ENCODE measurements at regions not wholly inside any gene's neighbourhood (a gene's known extent, or its start where the extent isn't known, plus 50 kb on each side); places are given as distances from the start of the nearest gene placed in this dataset.
"Not testable (repeated sequence)": the region's sequence is repeated elsewhere in the genome, so short reads cannot be mapped to it uniquely, and the experiment has no call there.

DNA sequence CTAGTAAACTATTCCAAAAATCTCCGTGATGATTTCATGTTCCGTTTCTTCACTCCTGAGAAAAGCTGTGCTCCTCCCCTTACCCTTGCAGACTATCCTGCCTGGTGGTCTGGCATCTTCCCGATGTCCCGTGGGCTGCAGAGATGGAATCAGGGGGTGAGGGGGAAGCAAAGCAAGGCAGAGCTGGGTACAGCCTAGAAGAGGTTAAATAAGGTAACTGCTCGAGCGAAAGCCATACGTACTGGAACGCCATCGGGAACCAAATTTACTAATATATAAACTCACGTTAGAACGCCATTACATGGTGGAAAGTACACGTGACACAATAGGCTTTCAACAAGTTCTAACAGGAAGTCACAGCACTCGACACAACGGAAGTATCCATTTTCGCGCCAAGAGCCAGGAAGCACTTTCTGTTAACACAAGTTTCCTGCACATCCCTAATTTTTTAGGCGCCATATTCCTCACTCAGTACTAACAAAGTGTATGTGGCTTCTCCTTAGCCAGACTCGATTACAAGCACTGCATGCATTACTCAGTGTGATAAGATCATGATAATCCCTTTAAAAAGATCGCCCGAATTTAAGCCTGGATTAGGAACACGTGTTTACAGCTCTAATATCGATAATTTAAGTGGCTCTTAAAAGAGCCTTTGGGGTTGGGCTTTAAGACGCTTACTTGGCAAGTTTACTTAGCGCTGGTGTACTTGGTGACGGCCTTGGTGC lies 101.6 kb upstream of the PRSS16 start:
- Histone ChIP-seq H3K79me2 (ENCODE audit: control insufficient read depth, insufficient read depth, low read length) (no peaks in the 10 kb centered on the region), H2AFZ (ENCODE audit: control insufficient read depth, low read length) (peak overlapping the region; percentile 61), H3K9ac (ENCODE audit: control insufficient read depth, extremely low read depth, insufficient read depth, low read length) (peak overlapping the region; percentile 93), H3K27me3 (ENCODE audit: control insufficient read depth, extremely low read depth, insufficient read depth, low read length) (no peaks in the 10 kb centered on the region), H3K9me1 (ENCODE audit: control insufficient read depth, extremely low read depth, insufficient read depth, low read length) (no peaks in the 10 kb centered on the region), H3K36me3 (ENCODE audit: control insufficient read depth in 2 of 2, extremely low read depth in 1 of 2, insufficient read depth in 2 of 2, low read length in 2 of 2) (peaks cover 0 to 3% of the 10 kb centered on the region in 2 experiments), H3K4me2 (ENCODE audit: control insufficient read depth, extremely low read depth, insufficient read depth, low read depth, low read length) (peak overlapping the region; percentile 99), H4K20me1 (ENCODE audit: control insufficient read depth, extremely low read depth, insufficient read depth, low read length) (no peaks in the 10 kb centered on the region), H3K4me3 (ENCODE audit: control insufficient read depth in 2 of 3, extremely low read depth in 1 of 3, insufficient read depth in 2 of 3, low read depth in 1 of 3, low read length in 3 of 3) (peak overlapping the region; percentile 60 to 95 (median 89)), H3K9me3 (ENCODE audit: control insufficient read depth, low read depth, low read length) (no peaks in the 10 kb centered on the region), H3K27ac (ENCODE audit: control insufficient read depth, insufficient read depth, low read length) (peak overlapping the region; percentile 95), H3K4me1 (ENCODE audit: control insufficient read depth, extremely low read depth, insufficient read depth, low read length) (peaks cover 13% of the 10 kb centered on the region)
- FAIRE-seq (no peak), DNase-seq (ENCODE audit: low read depth, low spot score) (peak; percentile 75)
- dilution Hi-C loops (cut with MboI; ENCODE audit: extremely low pct_ligation_motif_present, low sequenced_read_pairs), result no loop called here
- TF ChIP-seq, protein P1, sequence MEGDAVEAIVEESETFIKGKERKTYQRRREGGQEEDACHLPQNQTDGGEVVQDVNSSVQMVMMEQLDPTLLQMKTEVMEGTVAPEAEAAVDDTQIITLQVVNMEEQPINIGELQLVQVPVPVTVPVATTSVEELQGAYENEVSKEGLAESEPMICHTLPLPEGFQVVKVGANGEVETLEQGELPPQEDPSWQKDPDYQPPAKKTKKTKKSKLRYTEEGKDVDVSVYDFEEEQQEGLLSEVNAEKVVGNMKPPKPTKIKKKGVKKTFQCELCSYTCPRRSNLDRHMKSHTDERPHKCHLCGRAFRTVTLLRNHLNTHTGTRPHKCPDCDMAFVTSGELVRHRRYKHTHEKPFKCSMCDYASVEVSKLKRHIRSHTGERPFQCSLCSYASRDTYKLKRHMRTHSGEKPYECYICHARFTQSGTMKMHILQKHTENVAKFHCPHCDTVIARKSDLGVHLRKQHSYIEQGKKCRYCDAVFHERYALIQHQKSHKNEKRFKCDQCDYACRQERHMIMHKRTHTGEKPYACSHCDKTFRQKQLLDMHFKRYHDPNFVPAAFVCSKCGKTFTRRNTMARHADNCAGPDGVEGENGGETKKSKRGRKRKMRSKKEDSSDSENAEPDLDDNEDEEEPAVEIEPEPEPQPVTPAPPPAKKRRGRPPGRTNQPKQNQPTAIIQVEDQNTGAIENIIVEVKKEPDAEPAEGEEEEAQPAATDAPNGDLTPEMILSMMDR (optimal IDR thresholded peaks at IDR 0.05 in 1 of 3, IDR thresholded peaks at IDR 0.05 in 1 of 3, conservative IDR thresholded peaks at IDR 0.05 in 1 of 3; ENCODE audit: extremely low read depth in 1 of 3, insufficient read depth in 2 of 3, low read length in 3 of 3), result no peak
- no peak for TF ChIP-seq EZH2 (IDR thresholded peaks at IDR 0.05; ENCODE audit: low read length)

DNA sequence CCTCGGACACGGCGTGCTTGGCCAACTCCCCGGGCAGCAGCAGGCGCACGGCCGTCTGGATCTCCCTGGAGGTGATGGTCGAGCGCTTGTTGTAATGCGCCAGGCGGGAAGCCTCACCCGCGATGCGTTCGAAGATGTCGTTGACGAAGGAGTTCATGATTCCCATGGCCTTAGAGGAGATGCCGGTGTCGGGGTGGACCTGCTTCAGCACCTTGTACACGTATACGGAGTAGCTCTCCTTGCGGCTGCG lies 101.1 kb upstream of the PRSS16 start:
- H2AFZ ChIP-seq (ENCODE audit: control insufficient read depth, low read length); H3K27me3 ChIP-seq (ENCODE audit: control insufficient read depth, extremely low read depth, insufficient read depth, low read length); H3K9me3 ChIP-seq (ENCODE audit: control insufficient read depth, low read depth, low read length); H4K20me1 ChIP-seq (ENCODE audit: control insufficient read depth, extremely low read depth, insufficient read depth, low read length); H3K79me2 ChIP-seq (ENCODE audit: control insufficient read depth, insufficient read depth, low read length); H3K9me1 ChIP-seq (ENCODE audit: control insufficient read depth, extremely low read depth, insufficient read depth, low read length); FAIRE-seq; H3K36me3 ChIP-seq (ENCODE audit: control insufficient read depth in 2 of 2, extremely low read depth in 1 of 2, insufficient read depth in 2 of 2, low read length in 2 of 2); DNase-seq (ENCODE audit: low read depth, low spot score); dilution Hi-C loops (cut with MboI; ENCODE audit: extremely low pct_ligation_motif_present, low sequenced_read_pairs): not testable (repeated sequence)
- H3K27ac ChIP-seq (ENCODE audit: control insufficient read depth, insufficient read depth, low read length), result peak overlapping the region; percentile 95
- H3K4me2 ChIP-seq (ENCODE audit: control insufficient read depth, extremely low read depth, insufficient read depth, low read depth, low read length), result peak overlapping the region; percentile 99
- peaks cover 13% of the 10 kb centered on the region for H3K4me1 ChIP-seq (ENCODE audit: control insufficient read depth, extremely low read depth, insufficient read depth, low read length)
- H3K9ac ChIP-seq (ENCODE audit: control insufficient read depth, extremely low read depth, insufficient read depth, low read length), result peak overlapping the region; percentile 93
- peak overlapping the region; percentile 60 to 95 (median 89) for H3K4me3 ChIP-seq (ENCODE audit: control insufficient read depth in 2 of 3, extremely low read depth in 1 of 3, insufficient read depth in 2 of 3, low read depth in 1 of 3, low read length in 3 of 3)
